PC-9 (cell line): ENCODE measurements at regions not wholly inside any gene's neighbourhood (a gene's known extent, or its start where the extent isn't known, plus 50 kb on each side); places are given as distances from the start of the nearest gene placed in this dataset.

ENCODE experiments used
- CTCF ChIP-seq: fragments of 200-600 bp; sonication (generic); conservative IDR thresholded peaks from 2 replicates; pipeline ENCODE4 v1.6.1; 2017; ENCODE audit warnings: mixed run types, antibody characterized with exemption, mild to moderate bottlenecking, moderate library complexity
- EZH2 ChIP-seq: fragments of 200-600 bp; sonication (generic); IDR thresholded peaks from 2 replicates; pipeline ENCODE4 v1.8.0; 2017; ENCODE audit warnings: antibody characterized with exemption, low read depth

GRCh38 chr7:95649546-95649945 is 53.2 kb upstream of the PDK4 start:
- TF ChIP-seq CTCF (no peak), EZH2 (no peak)
